HG02938 (cell line): ENCODE measurements at regions not wholly inside any gene's neighbourhood (a gene's known extent, or its start where the extent isn't known, plus 50 kb on each side); places are given as distances from the start of the nearest gene placed in this dataset.

Experiments
- ATAC-seq: cut with Tn5 transposase; IDR thresholded peaks from one replicate; pipeline ENCODE4 v1.9.1; 2021; ENCODE audit warnings: mild to moderate bottlenecking, moderate library complexity; ENCODE audit not compliant: unreplicated experiment

DNA sequence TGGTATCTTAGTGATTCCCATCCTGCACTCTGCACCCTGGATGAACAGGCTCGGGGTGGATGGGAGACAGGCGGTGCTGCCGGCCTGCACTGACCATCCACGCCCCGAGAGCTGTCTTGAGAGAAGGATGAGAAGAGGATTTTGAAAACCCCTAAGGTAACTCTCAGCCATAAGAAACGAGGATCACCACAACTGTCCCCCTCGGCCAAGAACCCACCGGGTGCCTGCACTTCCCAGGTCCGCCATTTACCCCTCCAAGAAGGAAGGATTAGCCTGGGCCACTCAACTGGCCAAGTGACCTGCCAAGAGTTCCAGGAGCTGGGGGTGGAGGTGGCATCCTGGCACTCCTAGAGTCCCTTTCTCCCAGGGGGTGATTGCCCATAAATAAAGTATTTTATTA, 302.4 kb upstream of the TNRC6C start:
- no peak for ATAC-seq

DNA sequence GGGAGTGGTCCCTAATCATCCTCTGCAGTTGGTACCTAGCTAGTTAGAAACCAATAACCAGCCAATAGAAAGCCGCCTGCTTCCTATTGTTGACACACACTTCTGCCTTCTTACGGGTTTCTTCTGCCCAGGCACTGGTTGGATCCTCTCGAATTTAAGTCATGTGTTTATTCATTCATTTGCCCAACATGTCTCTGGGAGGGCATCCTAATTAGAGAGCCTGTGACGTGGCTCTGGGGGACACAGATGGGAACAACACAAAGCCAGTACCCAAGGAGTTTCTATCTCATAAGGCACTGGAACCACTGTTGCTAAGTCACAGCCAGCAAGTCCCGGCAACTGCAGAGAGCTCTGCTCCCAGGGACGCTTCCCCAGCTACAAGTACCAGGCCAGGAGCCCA, 300.7 kb upstream of the TNRC6C start:
- ATAC-seq, result no peak

DNA sequence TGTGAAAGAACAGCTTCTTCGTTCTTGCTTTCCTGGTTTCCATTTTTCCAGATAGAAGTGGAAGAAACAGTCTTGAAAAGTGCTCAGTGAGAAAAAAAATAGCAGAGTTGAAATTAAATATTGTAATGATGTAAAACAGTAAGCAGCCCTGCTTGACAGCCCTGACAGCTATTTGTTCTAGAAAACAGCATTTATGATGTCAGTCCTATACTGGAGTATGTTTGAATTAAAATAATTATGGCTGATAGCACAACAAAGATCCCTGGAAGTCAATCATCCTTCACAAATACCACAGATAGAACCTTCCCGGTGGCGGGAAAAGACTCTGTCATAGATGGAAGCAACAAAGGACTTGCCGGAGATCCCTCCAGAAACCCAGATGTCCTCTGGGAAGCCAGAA, 298.0 kb upstream of the TNRC6C start:
- ATAC-seq, result no peak

DNA sequence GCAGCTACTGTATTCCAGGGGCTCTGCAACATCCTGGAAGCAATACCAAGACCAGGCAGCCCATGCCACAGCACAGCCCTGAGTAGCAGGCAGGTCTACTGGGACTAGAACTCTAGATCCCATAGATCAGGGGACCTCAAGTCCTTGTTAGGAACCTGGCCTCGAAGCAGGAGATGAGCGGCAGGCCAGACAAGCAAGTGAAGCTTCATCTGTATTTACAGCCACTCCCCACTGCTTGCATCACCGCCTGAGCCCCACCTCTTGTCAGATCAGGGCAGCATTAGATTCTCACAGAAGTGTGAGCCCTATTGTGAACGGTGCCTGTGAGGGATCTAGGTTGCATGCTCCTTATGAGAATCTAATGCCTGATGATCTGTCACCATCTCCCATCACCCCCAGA, 295.7 kb upstream of the TNRC6C start:
- no peak for ATAC-seq

DNA sequence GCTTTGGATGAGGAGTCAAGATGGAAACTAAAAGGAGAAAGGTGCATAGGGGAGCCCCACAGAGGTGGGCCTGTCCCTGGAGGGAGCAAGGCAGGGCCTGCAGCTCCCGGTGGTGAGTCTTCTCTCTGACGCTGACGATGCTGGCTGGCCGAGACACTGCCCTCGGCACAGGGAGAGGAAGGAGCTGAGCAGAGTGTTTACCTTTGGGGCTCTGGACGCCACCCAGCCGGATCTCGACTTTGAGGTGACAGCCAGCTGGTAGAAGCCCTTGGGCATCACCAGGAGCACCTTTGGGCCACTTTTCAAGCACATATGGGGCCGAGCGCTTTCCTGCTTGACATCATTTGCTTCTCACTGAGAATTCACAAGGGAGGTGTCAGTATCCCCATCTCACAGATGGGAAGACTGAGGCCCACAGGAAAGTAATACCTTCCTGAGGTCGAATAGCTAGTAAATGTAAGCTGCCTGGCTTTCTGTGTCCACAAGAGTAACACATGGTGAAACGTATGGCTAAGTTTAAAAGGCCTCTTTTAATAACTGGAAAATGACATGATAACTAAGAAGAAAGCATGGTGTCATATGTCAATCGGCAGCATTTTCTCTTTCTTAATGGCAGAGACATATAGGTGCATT, 294.3 kb upstream of the TNRC6C start:
- ATAC-seq, result no peak

DNA sequence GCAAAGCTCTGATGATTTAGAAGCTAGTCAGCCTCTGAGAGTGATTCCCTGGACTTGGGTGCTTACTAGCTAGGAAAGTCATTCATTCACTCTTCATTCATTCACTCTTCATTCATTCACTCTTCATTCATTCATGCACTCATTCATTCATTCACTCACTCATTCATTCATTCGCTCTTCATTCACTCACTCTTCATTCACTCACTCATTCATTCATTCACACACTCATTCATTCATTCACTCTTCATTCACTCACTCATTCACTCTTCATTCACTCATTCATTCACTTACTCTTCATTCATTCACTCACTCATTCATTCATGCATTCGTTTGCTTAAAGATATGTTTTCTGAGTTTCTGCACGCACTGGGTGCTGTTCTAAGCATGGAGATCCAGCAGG, 292.7 kb upstream of the TNRC6C start:
- ATAC-seq, result no peak

DNA sequence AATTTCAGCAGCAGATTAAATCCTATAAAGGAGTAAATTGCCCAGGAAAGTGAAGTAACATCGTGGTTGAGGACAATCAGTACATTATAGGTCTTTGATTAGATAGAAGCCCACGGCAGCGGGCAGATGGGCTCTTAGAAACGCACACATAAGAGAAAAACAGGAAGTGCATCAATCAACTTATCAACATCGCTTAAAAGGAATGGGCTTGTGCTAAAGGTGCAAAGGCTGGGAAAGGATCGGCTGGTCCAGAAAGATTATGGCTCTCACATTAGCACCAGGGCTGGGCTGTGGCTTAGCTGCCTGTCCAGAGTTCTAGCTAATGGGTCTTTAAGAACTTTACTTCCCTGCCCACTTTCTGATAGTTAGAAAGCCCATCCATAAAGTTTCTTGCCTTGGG, 292.0 kb upstream of the TNRC6C start:
- no peak for ATAC-seq

DNA sequence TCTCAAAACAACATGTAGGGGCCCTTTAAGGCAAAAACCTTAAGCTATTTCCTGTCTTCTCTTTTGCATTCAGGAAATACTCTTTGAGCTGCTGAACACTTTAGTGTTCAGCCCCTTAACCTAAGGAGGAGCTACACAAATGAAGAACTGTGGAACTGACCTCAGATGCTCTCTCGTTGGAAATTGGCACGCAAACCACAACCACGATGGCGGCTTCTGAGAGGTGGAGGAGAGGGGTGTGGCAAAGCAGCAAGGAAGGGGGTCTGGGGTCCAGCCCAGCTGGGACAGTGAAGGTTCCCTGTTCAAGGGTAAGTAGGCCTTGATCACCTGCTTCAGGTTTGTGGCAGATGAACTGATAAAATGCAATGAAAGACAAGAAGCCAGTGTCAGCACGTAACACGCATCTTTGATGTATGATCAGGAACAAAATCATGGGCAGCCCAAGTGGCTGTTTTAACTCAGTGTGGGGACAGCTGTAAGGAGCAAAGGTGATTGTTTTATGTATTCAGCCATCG, 291.6 kb upstream of the TNRC6C start:
- ATAC-seq, result no peak

DNA sequence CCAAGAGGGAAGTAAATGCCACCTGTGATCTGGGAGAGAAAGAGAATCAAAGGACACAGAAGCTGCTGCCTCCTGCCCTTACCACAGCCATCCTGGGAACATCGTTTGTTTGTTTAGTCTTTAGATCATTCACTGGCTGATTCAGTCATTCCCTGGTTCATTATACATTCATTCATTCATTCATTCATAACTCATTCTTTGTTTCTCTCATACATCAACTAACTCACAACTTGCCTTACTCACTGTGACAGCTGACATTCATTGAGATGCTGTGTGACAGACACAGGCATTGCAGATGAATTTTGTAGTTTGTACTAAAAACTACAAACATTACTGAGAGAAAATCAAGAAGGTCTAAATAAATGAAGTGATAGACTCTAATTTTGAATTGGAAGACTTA, 291.0 kb upstream of the TNRC6C start:
- no peak for ATAC-seq

DNA sequence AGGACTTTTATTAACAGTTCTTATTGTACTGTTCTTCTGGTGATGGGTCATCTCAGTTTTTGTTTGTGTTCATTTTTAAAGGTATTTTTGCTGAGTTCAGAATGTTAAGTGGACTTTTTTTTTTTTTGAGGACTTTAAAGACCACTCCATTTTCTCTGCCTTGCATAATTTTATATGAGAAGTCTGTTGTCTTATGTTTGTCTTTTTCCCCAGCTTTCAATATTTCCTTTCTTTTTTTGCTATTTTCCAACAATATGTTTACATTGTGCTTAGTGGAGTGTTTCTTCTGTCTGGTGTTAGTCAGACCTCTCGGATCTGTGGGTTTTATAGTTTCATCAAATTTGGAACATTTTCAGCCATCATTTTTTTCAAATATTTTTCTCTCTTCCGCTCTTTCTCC, 290.0 kb upstream of the TNRC6C start:
- ATAC-seq, result no peak

DNA sequence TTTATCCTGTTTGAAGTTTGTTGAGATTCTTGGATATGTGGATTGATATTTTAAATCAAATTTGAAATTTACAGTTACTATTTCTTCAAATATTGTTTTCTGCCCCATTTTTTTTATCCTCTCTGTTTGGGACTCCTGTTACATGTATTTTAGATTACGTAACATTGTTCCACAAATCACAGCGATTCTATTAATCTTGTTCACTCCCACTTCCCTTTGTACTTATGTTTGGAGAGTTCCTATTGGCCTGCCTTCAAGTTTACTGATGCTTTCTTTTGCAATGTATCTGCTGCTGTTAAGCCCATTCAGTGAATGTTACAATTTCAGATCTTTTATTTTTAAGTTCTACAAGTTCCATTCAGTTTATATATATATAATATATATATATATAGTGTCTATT, 288.3 kb upstream of the TNRC6C start:
- ATAC-seq, result no peak

DNA sequence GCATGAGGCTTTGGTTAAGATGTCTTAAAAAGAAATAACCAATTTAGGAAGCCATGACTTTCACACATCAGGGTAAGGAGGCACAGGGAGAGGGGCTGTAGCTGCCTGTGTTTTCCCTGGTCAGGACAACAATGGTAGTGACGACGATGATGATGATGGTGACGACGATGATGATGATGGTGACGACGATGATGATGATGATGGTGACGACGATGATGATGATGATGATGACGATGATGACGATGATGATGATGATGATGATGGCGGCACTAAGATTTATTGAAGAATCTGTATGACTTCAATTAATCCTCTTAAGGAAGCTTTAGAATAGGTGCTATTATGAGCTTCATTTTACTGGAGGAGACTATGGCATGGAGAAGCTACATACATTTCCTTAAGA, 284.1 kb upstream of the TNRC6C start:
- no peak for ATAC-seq

DNA sequence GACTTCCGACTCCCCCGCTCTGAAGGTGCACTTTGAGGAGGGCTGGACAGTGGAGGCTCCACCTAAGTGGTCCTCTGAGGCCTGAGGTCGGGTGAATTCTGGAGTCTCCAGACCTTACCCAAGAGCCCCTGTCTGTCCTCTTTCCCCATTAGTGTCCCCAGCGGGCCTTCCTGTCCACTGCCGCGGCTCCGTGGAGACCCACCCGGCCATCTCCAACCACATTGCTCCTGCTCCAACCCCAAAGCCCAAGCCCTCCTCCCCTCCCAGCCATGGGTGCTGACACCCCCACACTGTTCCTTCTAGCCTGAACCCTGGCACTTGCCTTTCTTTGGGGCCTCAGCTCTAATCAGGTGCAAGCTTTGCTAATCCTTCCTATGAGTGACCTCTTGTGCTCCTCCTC, 283.1 kb upstream of the TNRC6C start:
- ATAC-seq, result no peak

DNA sequence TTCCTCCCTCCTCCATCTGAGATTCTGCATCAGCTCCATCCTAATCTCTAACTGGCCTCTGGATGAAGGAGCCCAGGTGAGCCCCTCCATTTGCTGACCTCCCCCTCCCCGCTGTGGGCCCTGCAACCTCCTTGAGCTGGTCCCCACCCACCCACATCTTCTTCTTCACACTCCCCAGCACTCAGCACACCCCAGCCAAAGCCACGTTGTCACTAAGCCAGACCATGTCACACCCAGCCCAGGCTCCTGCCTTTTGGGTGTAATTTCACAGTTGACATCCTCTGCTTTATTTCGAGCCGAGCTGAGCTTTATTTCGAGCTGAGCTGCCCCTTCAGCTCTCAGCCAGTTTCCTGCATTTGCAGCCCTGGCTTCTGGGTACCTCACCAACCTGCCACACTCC, 282.7 kb upstream of the TNRC6C start:
- no peak for ATAC-seq

DNA sequence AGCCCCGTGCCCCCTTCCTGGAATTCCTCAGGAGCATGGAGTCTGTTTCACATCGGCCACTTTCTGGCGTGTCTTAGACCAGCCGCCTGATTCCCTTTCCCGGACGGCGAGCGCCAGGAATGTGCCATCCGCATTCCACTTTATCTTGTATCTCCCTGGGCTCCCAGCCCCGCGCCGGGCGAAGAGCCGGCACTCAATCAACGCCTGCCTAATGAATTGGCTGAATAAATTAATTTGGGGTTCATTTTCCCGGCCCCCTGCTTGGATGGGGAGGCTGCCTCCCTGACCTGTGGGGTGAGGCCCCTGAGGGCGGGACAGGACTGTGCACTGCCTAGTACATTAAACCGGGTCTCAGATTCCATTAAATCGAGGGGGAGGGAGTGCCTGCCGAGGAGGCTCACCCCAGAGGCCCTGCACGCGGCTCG, 282.3 kb upstream of the TNRC6C start:
- ATAC-seq, result no peak

DNA sequence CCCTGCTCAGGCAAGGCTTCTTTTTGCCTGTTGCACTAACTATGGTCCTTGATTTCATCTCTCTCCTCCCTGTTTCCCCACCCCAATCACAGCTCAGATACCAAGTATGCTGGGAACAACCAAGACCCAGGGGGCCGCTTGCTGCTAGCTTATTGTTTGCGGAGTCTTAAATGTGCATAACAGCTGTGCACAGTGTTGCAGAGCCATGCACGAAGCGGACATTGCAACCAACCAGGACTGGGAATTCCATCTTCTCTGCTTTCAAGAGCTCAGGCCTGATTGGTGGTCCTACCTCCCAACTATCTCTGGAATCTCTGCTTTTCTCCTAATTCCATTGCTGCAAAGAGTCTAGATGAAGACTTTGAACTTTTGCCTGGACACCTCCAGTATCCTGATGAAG, 281.3 kb upstream of the TNRC6C start:
- ATAC-seq, result no peak

DNA sequence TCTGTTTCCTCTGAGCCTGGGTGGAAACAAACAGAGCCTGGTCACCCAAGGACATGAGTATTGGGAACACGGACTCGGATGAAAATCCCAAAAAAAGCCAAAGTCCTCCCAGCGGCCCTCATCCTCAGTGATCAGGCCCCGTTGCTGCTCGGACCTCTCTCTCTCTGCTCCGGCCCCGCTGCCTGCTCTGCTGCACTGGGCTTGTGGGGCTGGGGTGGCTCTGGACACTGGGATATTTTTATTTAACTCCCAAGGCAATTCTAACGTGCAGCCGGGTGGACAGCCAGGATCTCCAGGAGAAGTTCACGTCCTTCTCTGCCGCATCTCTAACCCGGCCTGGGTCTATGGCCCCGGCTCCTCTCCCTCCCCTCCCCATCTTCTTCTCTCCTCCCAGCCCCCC, 280.9 kb upstream of the TNRC6C start:
- no peak for ATAC-seq

DNA sequence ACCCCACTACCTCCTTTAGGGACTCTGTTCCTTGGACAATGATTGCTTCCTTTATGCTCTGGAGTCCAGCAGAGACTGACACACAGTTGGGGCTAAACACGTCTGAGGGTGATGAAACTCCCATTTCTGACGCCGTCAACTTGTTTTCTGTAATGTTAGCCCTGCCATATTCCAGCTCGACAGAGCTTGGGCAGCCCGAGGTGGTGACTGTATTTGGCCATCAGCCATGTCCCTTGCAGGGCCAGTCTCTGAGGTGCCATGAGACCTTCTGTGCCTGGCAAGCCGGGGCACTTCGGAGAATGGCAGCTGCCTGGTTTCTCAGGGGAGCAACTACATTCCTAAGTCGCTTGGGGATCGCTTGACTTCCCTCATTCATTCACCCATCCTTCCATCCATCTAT, 278.9 kb upstream of the TNRC6C start:
- no peak for ATAC-seq

DNA sequence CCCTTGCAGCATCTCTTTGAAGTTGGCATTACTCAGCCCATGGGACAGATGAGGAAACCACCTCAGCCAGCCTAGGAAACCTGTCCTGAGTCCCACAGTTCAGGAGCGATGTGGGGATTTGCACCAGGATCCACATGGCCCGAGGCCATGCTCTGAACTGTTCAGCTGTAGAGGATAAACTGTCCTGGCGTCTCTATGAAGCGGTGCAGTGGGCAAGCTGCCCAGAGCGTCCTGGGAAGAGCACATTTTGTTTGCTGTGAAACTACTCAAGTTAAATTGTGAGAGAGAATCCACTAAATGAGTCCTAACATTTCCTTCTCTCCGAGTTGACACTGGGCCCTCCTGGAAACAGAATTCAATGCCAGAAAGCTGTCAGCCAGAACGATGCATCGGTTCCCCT, 276.6 kb upstream of the TNRC6C start:
- ATAC-seq, result no peak

DNA sequence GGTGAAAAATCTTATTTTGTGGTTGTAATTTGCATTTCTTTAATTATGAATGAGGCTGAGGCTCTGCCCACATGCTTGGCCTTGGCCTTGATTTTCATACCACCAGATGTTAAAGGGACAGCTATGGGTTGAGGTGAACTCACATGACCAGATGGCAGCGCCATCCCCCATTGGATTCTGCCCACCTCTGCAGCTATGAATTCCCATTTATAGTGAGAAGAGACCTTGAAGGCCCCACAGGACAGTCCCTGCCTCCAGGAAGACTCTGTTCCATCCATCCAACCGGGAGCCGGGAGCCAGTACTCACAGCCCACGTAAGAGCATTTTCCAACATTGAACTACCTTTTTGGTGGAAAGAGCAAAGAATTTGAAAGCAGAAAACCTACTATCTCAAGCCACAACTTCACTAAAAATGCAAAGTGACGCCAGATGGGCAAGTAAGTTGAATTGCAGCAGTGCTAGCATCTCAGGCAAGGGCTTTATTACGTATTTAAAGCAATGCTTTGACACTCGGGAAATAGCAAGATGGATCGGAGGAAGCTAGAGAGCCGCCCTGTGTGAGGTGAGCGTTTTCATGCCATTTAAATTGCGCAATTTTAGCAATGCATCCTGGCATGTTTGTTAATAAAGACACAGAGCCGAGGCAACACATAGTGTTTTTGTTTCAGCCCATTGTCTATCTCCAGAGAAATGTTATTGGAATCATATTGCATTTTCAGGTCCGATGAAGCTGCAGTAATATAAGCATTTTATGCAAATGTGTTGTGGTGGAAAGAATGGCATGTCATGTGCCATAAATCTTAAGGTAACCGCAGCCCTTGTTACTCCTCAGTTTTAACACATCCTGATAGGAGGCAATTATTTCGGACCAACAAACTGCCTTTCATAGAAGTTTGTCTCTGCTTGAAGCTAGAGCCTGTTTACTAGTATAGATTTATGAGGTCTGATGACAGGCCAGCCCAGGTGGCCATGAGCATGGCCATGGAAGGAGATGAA, 273.4 kb upstream of the TNRC6C start:
- no peak for ATAC-seq

DNA sequence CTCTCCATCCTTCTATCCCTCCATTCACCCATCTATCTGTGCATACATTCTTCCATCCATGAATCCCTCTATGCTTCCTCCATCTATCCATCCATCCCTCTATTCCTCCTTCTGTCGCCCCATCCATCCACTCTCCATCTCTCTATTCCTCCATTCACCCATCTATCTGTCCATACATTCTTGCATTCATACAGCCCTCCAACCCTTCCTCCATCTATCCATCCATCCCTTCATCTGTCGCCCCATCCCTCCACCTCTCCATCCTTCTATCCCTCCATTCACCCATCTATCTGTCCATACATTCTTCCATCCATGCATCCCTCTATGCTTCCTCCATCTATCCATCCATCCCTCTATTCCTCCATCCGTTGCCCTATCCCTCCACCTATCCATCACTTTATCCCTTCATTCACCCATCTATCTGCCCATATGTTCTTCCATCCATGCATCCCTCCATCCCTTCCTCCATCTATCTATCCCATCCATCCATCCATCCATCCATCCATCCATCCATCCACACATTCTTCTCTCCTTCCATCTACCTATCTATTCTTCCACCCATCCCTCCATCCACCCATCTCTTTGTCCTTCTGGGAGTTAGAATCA, 272.5 kb upstream of the TNRC6C start:
- ATAC-seq, result no peak

DNA sequence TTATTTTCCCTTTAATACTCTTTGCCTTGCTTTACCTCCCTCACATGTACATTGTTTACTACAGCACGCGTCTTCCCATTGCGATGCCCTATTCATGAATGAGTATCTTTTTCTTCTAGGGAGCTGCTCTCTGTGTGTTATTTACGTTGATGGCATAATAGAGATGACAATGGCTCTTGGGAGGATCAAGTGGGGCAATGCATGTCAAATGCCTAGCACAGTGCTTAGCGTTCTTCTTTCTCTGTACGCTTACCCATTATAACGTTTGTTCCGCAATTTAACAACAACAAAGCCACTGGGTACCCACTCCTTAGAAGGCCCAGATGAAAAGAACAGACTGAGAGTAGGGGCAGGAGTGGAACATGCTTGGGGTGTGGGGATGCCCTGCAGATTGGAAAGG, 271.6 kb upstream of the TNRC6C start:
- ATAC-seq, result no peak
